ENCODE measurements at regions not wholly inside any gene's neighbourhood (a gene's known extent, or its start where the extent isn't known, plus 50 kb on each side); places are given as distances from the start of the nearest gene placed in this dataset.

DNA sequence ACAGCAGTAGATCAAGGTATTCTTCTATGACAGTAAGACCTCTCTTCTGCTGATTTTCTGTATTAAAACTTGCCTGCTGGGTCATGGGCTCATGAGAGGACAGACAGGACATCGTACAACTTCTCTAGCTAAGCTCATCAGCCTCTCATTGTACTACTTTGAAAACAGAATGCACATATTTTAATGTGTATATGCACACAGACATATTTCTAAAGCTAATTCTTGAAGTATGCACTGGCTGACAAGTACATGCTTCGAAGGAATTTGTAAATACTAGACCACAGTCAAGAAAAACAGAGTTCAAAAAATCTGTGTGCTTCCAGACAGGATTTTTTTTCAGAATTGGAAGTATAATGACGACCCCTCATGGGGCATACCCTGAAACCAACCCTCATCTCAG, 81.7 kb upstream of the CD83 start:
- no peak overlapping the region for H3K4me3 ChIP-seq (ENCODE audit: low read depth in 1 of 3, low read length in 3 of 3)
- no peak for DNase-seq (ENCODE audit: low spot score)
- H3K9ac ChIP-seq (ENCODE audit: low read depth in 1 of 2, low read length in 2 of 2): no peak overlapping the region
- 71% methylated on average over 3 of the region's 3 CpGs for WGBS
- no peaks in the 10 kb centered on the region for H3K4me1 ChIP-seq (ENCODE audit: control insufficient read depth in 4 of 4, insufficient read depth in 4 of 4, low read length in 3 of 4)
- H3K27me3 ChIP-seq (ENCODE audit: control insufficient read depth in 4 of 4, insufficient read depth in 4 of 4, low read length in 3 of 4): peaks cover 0 to 10% (median 3%) of the 10 kb centered on the region in 4 donors
- no peaks in the 10 kb centered on the region for H3K36me3 ChIP-seq (ENCODE audit: control insufficient read depth in 4 of 4, insufficient read depth in 3 of 4, low read depth in 1 of 4, low read length in 3 of 4)
- no peaks in the 10 kb centered on the region for H3K9me3 ChIP-seq (ENCODE audit: control insufficient read depth in 4 of 4, low read length in 3 of 4)
- TF ChIP-seq TAF1 (conservative IDR thresholded peaks at IDR 0.05) (no peak), SP1 (IDR thresholded peaks at IDR 0.05) (no peak), NR2F2 (IDR thresholded peaks at IDR 0.05) (no peak), JUND (IDR thresholded peaks at IDR 0.05) (no peak), RXRA (IDR thresholded peaks at IDR 0.05) (no peak), GABPA (IDR thresholded peaks at IDR 0.05 in 1 of 2, conservative IDR thresholded peaks at IDR 0.05 in 1 of 2) (no peak), RAD21 (IDR thresholded peaks at IDR 0.05) (no peak), ZBTB33 (IDR thresholded peaks at IDR 0.05) (no peak), HNF4A (conservative IDR thresholded peaks at IDR 0.05) (no peak), YY1 (IDR thresholded peaks at IDR 0.05) (no peak), FOXA2 (IDR thresholded peaks at IDR 0.05) (no peak), EGR1 (IDR thresholded peaks at IDR 0.05; ENCODE audit: low read depth in 2 of 2) (no peak), REST (IDR thresholded peaks at IDR 0.05) (no peak), FOXA1 (IDR thresholded peaks at IDR 0.05) (no peak)
- TF ChIP-seq, protein P1, sequence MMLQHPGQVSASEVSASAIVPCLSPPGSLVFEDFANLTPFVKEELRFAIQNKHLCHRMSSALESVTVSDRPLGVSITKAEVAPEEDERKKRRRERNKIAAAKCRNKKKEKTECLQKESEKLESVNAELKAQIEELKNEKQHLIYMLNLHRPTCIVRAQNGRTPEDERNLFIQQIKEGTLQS (IDR thresholded peaks at IDR 0.05): no peak
- TF ChIP-seq, protein P2, sequence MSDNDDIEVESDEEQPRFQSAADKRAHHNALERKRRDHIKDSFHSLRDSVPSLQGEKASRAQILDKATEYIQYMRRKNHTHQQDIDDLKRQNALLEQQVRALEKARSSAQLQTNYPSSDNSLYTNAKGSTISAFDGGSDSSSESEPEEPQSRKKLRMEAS (IDR thresholded peaks at IDR 0.05): no peak
- H3K27ac ChIP-seq (ENCODE audit: low read depth in 1 of 2, low read length in 2 of 2): no peak overlapping the region

GRCh38 chr6:14036911-14037310, 80.7 kb upstream of the CD83 start:
- peaks cover 0 to 10% (median 3%) of the 10 kb centered on the region in 4 donors for H3K27me3 ChIP-seq (ENCODE audit: control insufficient read depth in 4 of 4, insufficient read depth in 4 of 4, low read length in 3 of 4)
- H3K27ac ChIP-seq (ENCODE audit: low read depth in 1 of 2, low read length in 2 of 2): no peak overlapping the region
- H3K9me3 ChIP-seq (ENCODE audit: control insufficient read depth in 4 of 4, low read length in 3 of 4): no peaks in the 10 kb centered on the region
- no peaks in the 10 kb centered on the region for H3K4me1 ChIP-seq (ENCODE audit: control insufficient read depth in 4 of 4, insufficient read depth in 4 of 4, low read length in 3 of 4)
- 73% methylated on average over 4 of the region's 4 CpGs for WGBS
- no peak for TF ChIP-seq JUND (IDR thresholded peaks at IDR 0.05)
- TF ChIP-seq FOXA2 (IDR thresholded peaks at IDR 0.05): no peak
- no peak for TF ChIP-seq ZBTB33 (IDR thresholded peaks at IDR 0.05)
- TF ChIP-seq, protein P3, sequence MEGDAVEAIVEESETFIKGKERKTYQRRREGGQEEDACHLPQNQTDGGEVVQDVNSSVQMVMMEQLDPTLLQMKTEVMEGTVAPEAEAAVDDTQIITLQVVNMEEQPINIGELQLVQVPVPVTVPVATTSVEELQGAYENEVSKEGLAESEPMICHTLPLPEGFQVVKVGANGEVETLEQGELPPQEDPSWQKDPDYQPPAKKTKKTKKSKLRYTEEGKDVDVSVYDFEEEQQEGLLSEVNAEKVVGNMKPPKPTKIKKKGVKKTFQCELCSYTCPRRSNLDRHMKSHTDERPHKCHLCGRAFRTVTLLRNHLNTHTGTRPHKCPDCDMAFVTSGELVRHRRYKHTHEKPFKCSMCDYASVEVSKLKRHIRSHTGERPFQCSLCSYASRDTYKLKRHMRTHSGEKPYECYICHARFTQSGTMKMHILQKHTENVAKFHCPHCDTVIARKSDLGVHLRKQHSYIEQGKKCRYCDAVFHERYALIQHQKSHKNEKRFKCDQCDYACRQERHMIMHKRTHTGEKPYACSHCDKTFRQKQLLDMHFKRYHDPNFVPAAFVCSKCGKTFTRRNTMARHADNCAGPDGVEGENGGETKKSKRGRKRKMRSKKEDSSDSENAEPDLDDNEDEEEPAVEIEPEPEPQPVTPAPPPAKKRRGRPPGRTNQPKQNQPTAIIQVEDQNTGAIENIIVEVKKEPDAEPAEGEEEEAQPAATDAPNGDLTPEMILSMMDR (IDR thresholded peaks at IDR 0.05; ENCODE audit: low read depth, low read length, missing input control): no peak
- TF ChIP-seq, protein P2 (IDR thresholded peaks at IDR 0.05): no peak
- no peak for TF ChIP-seq SP1 (IDR thresholded peaks at IDR 0.05)
- TF ChIP-seq EGR1 (IDR thresholded peaks at IDR 0.05; ENCODE audit: low read depth in 2 of 2): no peak
- no peak for TF ChIP-seq RAD21 (IDR thresholded peaks at IDR 0.05)
- no peak for TF ChIP-seq RXRA (IDR thresholded peaks at IDR 0.05)
- no peak for TF ChIP-seq GABPA (IDR thresholded peaks at IDR 0.05 in 1 of 2, conservative IDR thresholded peaks at IDR 0.05 in 1 of 2)
- DNase-seq (ENCODE audit: low spot score): no peak
- H3K4me3 ChIP-seq (ENCODE audit: low read depth in 1 of 3, low read length in 3 of 3): no peak overlapping the region
- H3K9ac ChIP-seq (ENCODE audit: low read depth in 1 of 2, low read length in 2 of 2): no peak overlapping the region
- no peaks in the 10 kb centered on the region for H3K36me3 ChIP-seq (ENCODE audit: control insufficient read depth in 4 of 4, insufficient read depth in 3 of 4, low read depth in 1 of 4, low read length in 3 of 4)
